Upper lobe of left lung (tissue), 6 donors: ENCODE measurements at regions not wholly inside any gene's neighbourhood (a gene's known extent, or its start where the extent isn't known, plus 50 kb on each side); places are given as distances from the start of the nearest gene placed in this dataset.

Experiments used
- ATAC-seq, 2 donors: fragments of 200-7000 bp; cut with Tn5 transposase; one replicate each; pipeline ENCODE4 v1.9.1; 2022; ENCODE audit warnings: mild to moderate bottlenecking in 2 of 2, moderate library complexity in 2 of 2; ENCODE audit not compliant: low FRiP score in 2 of 2
- DNase-seq, 2 donors: peaks; one replicate each; pipeline ENCODE4 v3.0.0-alpha.2; 2019 to 2020
- H3K27ac ChIP-seq, 4 donors: fragments of 200-600 bp; sonication (generic); one replicate each; pipeline ENCODE4 v1.5.1; 2016 to 2019
- H3K27me3 ChIP-seq, 4 donors: fragments of 200-600 bp; sonication (generic); one replicate each; pipeline ENCODE4 v1.5.1; 2017 to 2019
- H3K36me3 ChIP-seq, 4 donors: fragments of 200-600 bp; sonication (generic); one replicate each; pipeline ENCODE4 v1.5.1; 2016 to 2019
- H3K4me1 ChIP-seq, 4 donors: fragments of 200-600 bp; sonication (generic); one replicate each; pipeline ENCODE4 v1.5.1; 2018 to 2019
- H3K4me3 ChIP-seq, 4 donors: fragments of 200-600 bp; sonication (generic); one replicate each; pipeline ENCODE4 v1.5.1; 2017 to 2019; ENCODE audit warnings: mild to moderate bottlenecking in 2 of 4, moderate library complexity in 1 of 4
- H3K9me3 ChIP-seq, 4 donors: fragments of 200-600 bp; sonication (generic); one replicate each; pipeline ENCODE4 v1.5.1; 2018 to 2019
- EP300 ChIP-seq, 4 donors: sonication (generic); formaldehyde crosslinking; IDR thresholded peaks; one replicate each; pipeline ENCODE4 v1.5.1; 2017; ENCODE audit warnings: antibody characterized with exemption in 4 of 4, control low read depth in 2 of 4
- POLR2A ChIP-seq, 4 donors: fragments of 450-650 bp; IDR thresholded peaks; one replicate each; pipeline ENCODE4 v1.5.1; 2016 to 2017; ENCODE audit warnings: antibody characterized with exemption in 4 of 4, mild to moderate bottlenecking in 2 of 4
- POLR2AphosphoS5 ChIP-seq, 2 donors: sonication (generic); formaldehyde crosslinking; IDR thresholded peaks; one replicate each; pipeline ENCODE4 v1.5.1; 2017; ENCODE audit warnings: antibody characterized with exemption in 2 of 2
- WGBS, 2 donors: methylation state at CpG; one replicate each; pipeline ENCODE4 v1.1.5; 2017 to 2018; 5-methylcytosine and 5-hydroxymethylcytosine counted together
- TF ChIP-seq, protein P1 (sequence below), 6 experiments: fragments of 450-650 bp in 4 of 6; fragments of 200-600 bp in 2 of 6; sonication (generic) in 2 of 6; IDR thresholded peaks; one replicate each; pipeline ENCODE4 v1.5.1; 2016 to 2019; ENCODE audit warnings: antibody characterized with exemption in 6 of 6
- donor health status: DM: no; HTN: no; CAD: no; lungs with moderate emphysema.
- donor health status: DM: no; HTN: yes; CAD: no; lungs with severe emphysema.

- no peaks in the 10 kb centered on the region for H3K27me3 ChIP-seq
- H3K36me3 ChIP-seq, result no peaks in the 10 kb centered on the region
- DNase-seq, result no peak
- H3K4me3 ChIP-seq, result no peak overlapping the region
- H3K9me3 ChIP-seq, result no peaks in the 10 kb centered on the region
- ATAC-seq, result no peak
- 77 to 94% methylated on average over 1 of the region's 1 CpG for WGBS, 2 donors
- peaks cover 0 to 13% (median 3%) of the 10 kb centered on the region in 4 donors for H3K4me1 ChIP-seq
- TF ChIP-seq EP300 (IDR thresholded peaks at IDR 0.05), result no peak
- no peak for TF ChIP-seq POLR2A (IDR thresholded peaks at IDR 0.05)
- TF ChIP-seq, protein P1, sequence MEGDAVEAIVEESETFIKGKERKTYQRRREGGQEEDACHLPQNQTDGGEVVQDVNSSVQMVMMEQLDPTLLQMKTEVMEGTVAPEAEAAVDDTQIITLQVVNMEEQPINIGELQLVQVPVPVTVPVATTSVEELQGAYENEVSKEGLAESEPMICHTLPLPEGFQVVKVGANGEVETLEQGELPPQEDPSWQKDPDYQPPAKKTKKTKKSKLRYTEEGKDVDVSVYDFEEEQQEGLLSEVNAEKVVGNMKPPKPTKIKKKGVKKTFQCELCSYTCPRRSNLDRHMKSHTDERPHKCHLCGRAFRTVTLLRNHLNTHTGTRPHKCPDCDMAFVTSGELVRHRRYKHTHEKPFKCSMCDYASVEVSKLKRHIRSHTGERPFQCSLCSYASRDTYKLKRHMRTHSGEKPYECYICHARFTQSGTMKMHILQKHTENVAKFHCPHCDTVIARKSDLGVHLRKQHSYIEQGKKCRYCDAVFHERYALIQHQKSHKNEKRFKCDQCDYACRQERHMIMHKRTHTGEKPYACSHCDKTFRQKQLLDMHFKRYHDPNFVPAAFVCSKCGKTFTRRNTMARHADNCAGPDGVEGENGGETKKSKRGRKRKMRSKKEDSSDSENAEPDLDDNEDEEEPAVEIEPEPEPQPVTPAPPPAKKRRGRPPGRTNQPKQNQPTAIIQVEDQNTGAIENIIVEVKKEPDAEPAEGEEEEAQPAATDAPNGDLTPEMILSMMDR (IDR thresholded peaks at IDR 0.05), result no peak
- TF ChIP-seq POLR2AphosphoS5 (IDR thresholded peaks at IDR 0.05), result no peak
- H3K27ac ChIP-seq, result no peak overlapping the region
Observed at GRCh38 chr3:34207806-34208205, 409.4 kb downstream of the PDCD6IP start.

- ATAC-seq, result peak in 1 of 2 donors; percentile 41
Observed at GRCh38 chr3:34212175-34212574, 413.7 kb downstream of the PDCD6IP start.

DNA sequence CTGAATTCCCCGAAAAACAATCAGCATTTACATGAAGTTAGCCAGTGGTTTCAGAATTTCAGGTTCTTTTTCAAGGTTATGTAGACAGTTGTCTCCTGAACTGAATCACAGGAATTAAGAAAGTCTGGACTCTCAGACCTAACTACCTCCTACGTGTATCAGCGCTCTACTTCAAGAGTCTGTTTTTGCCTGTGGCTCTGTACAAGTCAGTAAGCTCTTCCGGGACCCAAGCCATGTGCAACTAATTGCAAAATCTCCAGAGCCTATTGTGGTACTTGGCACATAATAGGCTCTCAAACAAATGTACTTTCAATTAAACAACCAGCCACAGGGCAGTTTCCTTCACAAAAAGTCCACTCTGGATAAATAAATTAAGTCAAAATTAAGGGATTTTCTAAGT lies 414.2 kb downstream of the PDCD6IP start:
- Histone ChIP-seq H3K4me1 (peaks cover 0 to 16% (median 8%) of the 10 kb centered on the region in 4 donors), H3K4me3 (no peak overlapping the region), H3K27ac (peak overlapping the region in 2 of 4 donors; percentile 49 to 54), H3K9me3 (no peaks in the 10 kb centered on the region), H3K27me3 (no peaks in the 10 kb centered on the region), H3K36me3 (no peaks in the 10 kb centered on the region)
- 33 to 69% methylated on average over 4 of the region's 4 CpGs for WGBS, 2 donors
- DNase-seq (peak in 1 of 2 donors; percentile 74), ATAC-seq (peak; percentile 62 to 85)
- TF ChIP-seq EP300 (IDR thresholded peaks at IDR 0.05) (no peak), POLR2A (IDR thresholded peaks at IDR 0.05) (no peak), POLR2AphosphoS5 (IDR thresholded peaks at IDR 0.05) (no peak)
- TF ChIP-seq, protein P1 (IDR thresholded peaks at IDR 0.05), result no peak

More at GRCh38 chr3:34212175-34212574, 413.7 kb downstream of the PDCD6IP start:
- peak in 1 of 2 donors; percentile 60 for DNase-seq
- H3K27ac ChIP-seq, result peak overlapping the region in 2 of 4 donors; percentile 49 to 54
- H3K36me3 ChIP-seq, result no peaks in the 10 kb centered on the region
- no peak overlapping the region for H3K4me3 ChIP-seq
- no peaks in the 10 kb centered on the region for H3K9me3 ChIP-seq
- peaks cover 0 to 16% (median 8%) of the 10 kb centered on the region in 4 donors for H3K4me1 ChIP-seq
- H3K27me3 ChIP-seq, result no peaks in the 10 kb centered on the region
- WGBS, 2 donors, result 25 to 32% methylated on average over 2 of the region's 2 CpGs
- TF ChIP-seq POLR2A (IDR thresholded peaks at IDR 0.05) (no peak), EP300 (IDR thresholded peaks at IDR 0.05) (no peak)
- TF ChIP-seq, protein P1 (IDR thresholded peaks at IDR 0.05), result no peak

GRCh38 chr3:34213478-34213877 lies 415.0 kb downstream of the PDCD6IP start:
- H3K4me3 ChIP-seq, result no peak overlapping the region
- TF ChIP-seq, protein P1 (IDR thresholded peaks at IDR 0.05), result no peak
- TF ChIP-seq POLR2AphosphoS5 (IDR thresholded peaks at IDR 0.05), result no peak
- no peak for TF ChIP-seq EP300 (IDR thresholded peaks at IDR 0.05)
- no peak for TF ChIP-seq POLR2A (IDR thresholded peaks at IDR 0.05)
- ATAC-seq, result no peak

DNA sequence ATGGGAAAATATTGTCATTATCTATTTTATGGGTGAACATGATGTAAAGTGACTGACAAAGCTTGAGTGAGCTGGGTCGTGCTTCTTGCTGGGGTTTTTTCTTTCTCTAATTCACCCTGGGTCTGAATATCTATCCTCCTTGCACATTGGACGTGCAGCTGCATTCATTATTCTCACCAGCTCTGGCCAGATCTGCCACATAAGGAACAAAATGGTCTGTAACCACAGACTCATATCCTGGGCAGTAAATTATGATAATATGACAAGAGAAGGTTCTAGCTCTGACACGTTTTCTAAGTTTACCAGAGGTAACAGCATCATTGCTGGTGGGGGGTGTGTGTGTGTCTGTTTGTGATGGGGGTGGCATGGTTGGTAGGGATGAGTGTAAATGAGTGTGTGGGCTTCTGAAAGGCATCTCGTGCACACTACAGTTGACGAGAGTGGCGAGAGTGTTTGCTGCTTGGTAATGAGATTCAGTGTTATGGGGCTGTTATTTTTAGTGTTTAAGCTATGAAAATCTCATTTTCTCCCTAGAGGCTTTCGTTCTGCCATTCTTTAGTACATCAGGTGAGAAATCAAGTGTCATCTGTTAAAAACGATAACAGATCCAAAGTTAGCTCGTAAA lies 418.4 kb downstream of the PDCD6IP start:
- DNase-seq, result no peak
- TF ChIP-seq, protein P1 (IDR thresholded peaks at IDR 0.05), result no peak
- no peak for TF ChIP-seq EP300 (IDR thresholded peaks at IDR 0.05)
- TF ChIP-seq POLR2AphosphoS5 (IDR thresholded peaks at IDR 0.05), result no peak
- no peak for TF ChIP-seq POLR2A (IDR thresholded peaks at IDR 0.05)
- Histone ChIP-seq H3K4me1 (peaks cover 0 to 19% (median 6%) of the 10 kb centered on the region in 4 donors), H3K27ac (no peak overlapping the region), H3K4me3 (no peak overlapping the region), H3K9me3 (no peaks in the 10 kb centered on the region), H3K27me3 (no peaks in the 10 kb centered on the region), H3K36me3 (no peaks in the 10 kb centered on the region)
- WGBS, 2 donors, result 77 to 79% methylated on average over 9 of the region's 9 CpGs
- no peak for ATAC-seq

More at GRCh38 chr3:34213478-34213877, 415.0 kb downstream of the PDCD6IP start:
- Histone ChIP-seq H3K27ac (peak overlapping the region in 3 of 4 donors; percentile 8 to 54 (median 41)), H3K36me3 (no peaks in the 10 kb centered on the region), H3K27me3 (no peaks in the 10 kb centered on the region), H3K9me3 (no peaks in the 10 kb centered on the region), H3K4me1 (peaks cover 0 to 16% (median 8%) of the 10 kb centered on the region in 4 donors)
- 53 to 58% methylated on average over 4 of the region's 4 CpGs for WGBS, 2 donors
- DNase-seq, result peak in 1 of 2 donors; percentile 47
